Left ventricle myocardium inferior (tissue), 1 donor: ENCODE measurements at regions not wholly inside any gene's neighbourhood (a gene's known extent, or its start where the extent isn't known, plus 50 kb on each side); places are given as distances from the start of the nearest gene placed in this dataset.

Experiments
- DNase-seq: peaks from one replicate; pipeline ENCODE4 v3.0.0-alpha.2; 2020
- H3K27ac ChIP-seq: fragments of 200-600 bp; replicated peaks from 2 replicates; pipeline ENCODE4 v1.8.0; 2021
- H3K27me3 ChIP-seq: fragments of 200-600 bp; 2 replicates; pipeline ENCODE4 v1.8.0; 2021; ENCODE audit warnings: low read depth
- H3K36me3 ChIP-seq: fragments of 200-600 bp; 2 replicates; pipeline ENCODE4 v1.8.0; 2021
- H3K4me1 ChIP-seq: fragments of 200-600 bp; 2 replicates; pipeline ENCODE4 v1.8.0; 2021
- H3K4me3 ChIP-seq: fragments of 200-600 bp; 2 replicates; pipeline ENCODE4 v1.8.0; 2021; ENCODE audit warnings: mild to moderate bottlenecking, moderate library complexity
- H3K9me3 ChIP-seq: fragments of 200-600 bp; replicated peaks from 2 replicates; pipeline ENCODE4 v1.8.0; 2021
- CTCF ChIP-seq: fragments of 200-600 bp; IDR thresholded peaks from 2 replicates; pipeline ENCODE4 v1.8.0; 2021; ENCODE audit warnings: antibody characterized with exemption, mild to moderate bottlenecking, borderline replicate concordance
- intact Hi-C: fragments of 100-400 bp; cut with micrococcal nuclease; formaldehyde crosslinking; loops from one replicate; pipeline ENCODE4 v1.11.0; 2022
- donor health status: DM: no; HTN: yes; CAD: no; lungs with severe emphysema.

- Histone ChIP-seq H3K4me3 (no peak overlapping the region), H3K27ac (no peak overlapping the region), H3K27me3 (no peaks in the 10 kb centered on the region), H3K36me3 (no peaks in the 10 kb centered on the region), H3K9me3 (no peaks in the 10 kb centered on the region), H3K4me1 (peaks cover 30% of the 10 kb centered on the region)
- intact Hi-C loops = no loop called here
- no peak for TF ChIP-seq CTCF
- DNase-seq = no peak
Observed at GRCh38 chrX:39857780-39858179, 240.0 kb downstream of the BCOR start.

DNA sequence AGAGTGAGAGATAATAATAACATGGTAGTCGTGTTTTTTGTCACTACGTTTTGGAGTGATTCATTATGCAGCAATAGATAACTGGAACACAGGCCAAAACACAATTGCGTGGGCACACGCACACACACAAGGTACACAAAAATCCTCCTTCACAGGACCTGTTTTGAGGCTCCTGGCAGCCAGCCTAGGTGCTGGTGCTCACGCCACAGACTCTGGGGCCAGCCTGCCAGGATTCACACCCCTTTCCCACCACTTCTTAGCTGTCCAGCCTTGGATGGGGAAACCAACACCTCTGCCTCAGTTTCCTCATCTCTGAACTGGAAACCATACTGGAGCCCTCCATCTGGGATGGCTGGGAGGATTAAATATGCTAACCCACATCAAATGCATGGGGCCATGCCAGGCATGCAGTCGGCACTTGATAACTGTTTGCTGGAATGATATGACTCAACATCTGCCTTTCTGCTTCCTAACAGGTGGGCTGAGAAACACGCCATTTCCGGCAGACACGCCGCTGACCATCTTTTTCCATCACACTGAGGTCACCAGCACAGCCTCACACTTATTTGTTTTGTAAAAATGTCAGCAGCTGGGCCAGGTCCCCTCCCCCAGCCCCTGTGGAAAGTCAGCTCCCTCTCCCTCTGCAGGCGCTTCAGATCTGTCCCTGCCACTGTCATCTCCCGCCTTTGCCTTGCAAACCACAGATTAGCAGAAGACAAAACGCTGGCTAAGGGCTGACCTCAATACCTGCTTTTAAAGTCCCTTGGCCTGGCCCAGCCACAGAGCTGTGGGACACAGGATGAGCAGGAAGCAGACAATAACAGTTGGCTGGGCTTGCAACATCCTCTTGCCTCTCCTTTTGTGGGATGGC, 237.5 kb downstream of the BCOR start:
- Histone ChIP-seq H3K27ac (no peak overlapping the region), H3K9me3 (no peaks in the 10 kb centered on the region), H3K4me1 (peaks cover 24% of the 10 kb centered on the region), H3K4me3 (no peak overlapping the region), H3K36me3 (no peaks in the 10 kb centered on the region), H3K27me3 (no peaks in the 10 kb centered on the region)
- no peak for TF ChIP-seq CTCF
- no peak for DNase-seq
- intact Hi-C loops = no loop called here

DNA sequence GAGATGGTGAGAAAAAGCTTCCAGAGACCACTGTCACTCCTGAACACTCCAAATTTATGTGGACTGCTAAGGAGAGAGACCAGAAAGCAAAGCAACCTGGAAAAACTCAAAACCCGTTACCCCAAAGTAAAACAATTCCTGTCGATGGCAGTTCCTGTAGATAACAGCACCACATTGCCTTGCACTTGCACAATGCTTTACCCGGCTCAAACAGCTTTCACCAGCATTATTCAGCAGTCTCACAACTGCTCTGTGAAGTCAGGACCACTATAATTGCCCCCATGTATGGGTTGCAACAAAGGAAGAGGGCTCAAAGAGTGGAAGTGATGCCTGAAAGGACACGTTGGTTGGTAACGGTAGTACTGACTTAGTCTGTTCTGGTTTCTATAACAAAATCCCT, 234.8 kb downstream of the BCOR start:
- Histone ChIP-seq H3K9me3 (no peaks in the 10 kb centered on the region), H3K27me3 (no peaks in the 10 kb centered on the region), H3K36me3 (no peaks in the 10 kb centered on the region), H3K4me3 (no peak overlapping the region), H3K4me1 (peaks cover 10% of the 10 kb centered on the region), H3K27ac (no peak overlapping the region)
- intact Hi-C loops = no loop called here
- no peak for TF ChIP-seq CTCF
- no peak for DNase-seq

DNA sequence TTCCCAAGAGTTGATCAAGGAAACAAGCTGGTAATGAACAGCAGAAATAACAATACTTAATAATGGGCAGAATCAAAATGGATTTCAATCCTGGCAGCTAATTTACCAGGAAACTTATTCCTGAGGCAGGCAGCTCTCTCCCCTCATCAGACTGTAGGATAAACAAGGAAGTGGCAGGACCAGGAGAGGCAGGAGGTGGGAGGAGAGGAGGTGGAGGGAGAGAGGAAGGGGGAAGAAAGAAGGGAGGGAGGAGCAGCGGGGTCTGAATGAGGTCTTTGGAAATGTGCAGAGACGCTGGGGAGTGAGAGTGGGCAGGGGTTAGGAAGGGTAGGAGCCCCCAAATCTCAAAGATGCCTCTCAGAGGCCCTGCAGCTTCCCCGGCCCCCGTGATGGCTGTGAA, 231.5 kb downstream of the BCOR start:
- no peak for DNase-seq
- no peak for TF ChIP-seq CTCF
- H3K4me1 ChIP-seq = no peaks in the 10 kb centered on the region
- H3K36me3 ChIP-seq = no peaks in the 10 kb centered on the region
- H3K27ac ChIP-seq = no peak overlapping the region
- H3K4me3 ChIP-seq = no peak overlapping the region
- intact Hi-C loops = no loop called here
- H3K27me3 ChIP-seq = no peaks in the 10 kb centered on the region
- no peaks in the 10 kb centered on the region for H3K9me3 ChIP-seq

GRCh38 chrX:39869846-39870601, 227.7 kb downstream of the BCOR start:
- no peak for DNase-seq
- H3K36me3 ChIP-seq = no peaks in the 10 kb centered on the region
- no peaks in the 10 kb centered on the region for H3K27me3 ChIP-seq
- H3K27ac ChIP-seq = no peak overlapping the region
- H3K9me3 ChIP-seq = no peaks in the 10 kb centered on the region
- H3K4me3 ChIP-seq = no peak overlapping the region
- intact Hi-C loops = no loop called here
- no peaks in the 10 kb centered on the region for H3K4me1 ChIP-seq
- TF ChIP-seq CTCF = no peak
